ENCODE measurements at regions not wholly inside any gene's neighbourhood (a gene's known extent, or its start where the extent isn't known, plus 50 kb on each side); places are given as distances from the start of the nearest gene placed in this dataset.

- no peak for TF ChIP-seq EZH2phosphoT487 (IDR thresholded peaks at IDR 0.05; ENCODE audit: borderline replicate concordance, low read depth, low read length)
- no peak for TF ChIP-seq CTCF (conservative IDR thresholded peaks at IDR 0.05; ENCODE audit: low read length)
Measured at GRCh38 chr6:15997586-15998388, 131.1 kb upstream of the MYLIP start.

Data from OCI-LY7 (cell line).